Hepatocyte (in vitro differentiated cells): ENCODE measurements at regions not wholly inside any gene's neighbourhood (a gene's known extent, or its start where the extent isn't known, plus 50 kb on each side); places are given as distances from the start of the nearest gene placed in this dataset.

Experiments
- DNase-seq: peaks from one replicate; pipeline ENCODE4 v3.0.0-alpha.2; 2016; ENCODE audit warnings: low spot score
- H2AFZ ChIP-seq: fragments of 200-600 bp; sonication (generic); 2 replicates; pipeline ENCODE4 v1.6.0; 2016; ENCODE audit warnings: antibody characterized with exemption, mild to moderate bottlenecking
- H3K27ac ChIP-seq: fragments of 200-600 bp; sonication (generic); 2 replicates; pipeline ENCODE4 v1.5.1; 2016; ENCODE audit warnings: mild to moderate bottlenecking
- H3K27me3 ChIP-seq: fragments of 200-600 bp; sonication (generic); 2 replicates; pipeline ENCODE4 v1.6.1; 2016
- H3K36me3 ChIP-seq: fragments of 200-600 bp; sonication (generic); replicated peaks from 2 replicates; pipeline ENCODE4 v1.5.1; 2016; ENCODE audit warnings: low read depth; ENCODE audit not compliant: insufficient read depth
- H3K4me1 ChIP-seq: fragments of 200-600 bp; sonication (generic); 2 replicates; pipeline ENCODE4 v1.5.1; 2016; ENCODE audit warnings: mild to moderate bottlenecking, moderate library complexity; ENCODE audit not compliant: insufficient read depth
- H3K4me2 ChIP-seq: fragments of 200-600 bp; sonication (generic); 2 replicates; pipeline ENCODE4 v1.6.0; 2016
- H3K4me3 ChIP-seq: fragments of 200-600 bp; sonication (generic); 2 replicates; pipeline ENCODE4 v1.5.1; 2016; ENCODE audit warnings: mild to moderate bottlenecking
- H3K79me2 ChIP-seq: fragments of 200-600 bp; sonication (generic); 2 replicates; pipeline ENCODE4 v1.6.0; 2017; ENCODE audit warnings: mild to moderate bottlenecking
- H3K9me2 ChIP-seq: fragments of 200-600 bp; sonication (generic); replicated peaks from 2 replicates; pipeline ENCODE4 v1.6.0; 2017; ENCODE audit warnings: mild to moderate bottlenecking; ENCODE audit not compliant: insufficient read depth
- H3K9me3 ChIP-seq: fragments of 200-600 bp; sonication (generic); 2 replicates; pipeline ENCODE4 v1.5.1; 2016; ENCODE audit warnings: low read depth, mild to moderate bottlenecking
- H4K20me1 ChIP-seq: fragments of 200-600 bp; sonication (generic); 2 replicates; pipeline ENCODE4 v1.6.0; 2016; ENCODE audit warnings: mild to moderate bottlenecking; ENCODE audit not compliant: insufficient read depth, poor library complexity, severe bottlenecking
- CTCF ChIP-seq: fragments of 200-600 bp; sonication (generic); IDR thresholded peaks from 2 replicates; pipeline ENCODE4 v1.5.1; 2016; ENCODE audit warnings: antibody characterized with exemption, mild to moderate bottlenecking; ENCODE audit not compliant: poor library complexity
- EZH2 ChIP-seq: fragments of 200-600 bp; sonication (generic); IDR thresholded peaks from 2 replicates; pipeline ENCODE4 v1.6.1; 2016; ENCODE audit warnings: antibody characterized with exemption, mild to moderate bottlenecking, borderline replicate concordance
- EZH2phosphoT487 ChIP-seq: fragments of 200-600 bp; sonication (generic); IDR thresholded peaks from one replicate; pipeline ENCODE4 v1.6.1; 2018; ENCODE audit warnings: antibody characterized with exemption, mild to moderate bottlenecking, low read depth, moderate library complexity; ENCODE audit not compliant: unreplicated experiment, severe bottlenecking
- WGBS: methylation state at CpG from one replicate; pipeline ENCODE4 v1.1.6; 2016; ENCODE audit warnings: low lambda C conversion rate; ENCODE audit errors: missing lambda C conversion rate; 5-methylcytosine and 5-hydroxymethylcytosine counted together

GRCh38 chr2:239468491-239469105, 67.8 kb upstream of the HDAC4 start:
- H2AFZ ChIP-seq: no peak overlapping the region
- no peaks in the 10 kb centered on the region for H3K9me2 ChIP-seq
- no peak overlapping the region for H3K4me3 ChIP-seq
- no peak overlapping the region for H3K4me2 ChIP-seq
- no peak for DNase-seq
- no peaks in the 10 kb centered on the region for H3K79me2 ChIP-seq
- TF ChIP-seq EZH2 (no peak), CTCF (no peak), EZH2phosphoT487 (no peak)
- no peaks in the 10 kb centered on the region for H4K20me1 ChIP-seq
- H3K4me1 ChIP-seq: no peaks in the 10 kb centered on the region
- H3K27ac ChIP-seq: no peak overlapping the region
- WGBS: 95% methylated on average over 10 of the region's 10 CpGs
- H3K36me3 ChIP-seq: no peaks in the 10 kb centered on the region
- H3K27me3 ChIP-seq: no peaks in the 10 kb centered on the region
- no peaks in the 10 kb centered on the region for H3K9me3 ChIP-seq

- H3K4me3 ChIP-seq: no peak overlapping the region
- no peaks in the 10 kb centered on the region for H3K36me3 ChIP-seq
- no peak overlapping the region for H2AFZ ChIP-seq
- H4K20me1 ChIP-seq: no peaks in the 10 kb centered on the region
- no peaks in the 10 kb centered on the region for H3K4me1 ChIP-seq
- no peaks in the 10 kb centered on the region for H3K9me3 ChIP-seq
- H3K79me2 ChIP-seq: no peaks in the 10 kb centered on the region
- H3K4me2 ChIP-seq: no peak overlapping the region
- no peak for DNase-seq
- H3K9me2 ChIP-seq: no peaks in the 10 kb centered on the region
- H3K27ac ChIP-seq: no peak overlapping the region
- 97% methylated on average over 12 of the region's 12 CpGs for WGBS
- no peaks in the 10 kb centered on the region for H3K27me3 ChIP-seq
- TF ChIP-seq EZH2: no peak
- no peak for TF ChIP-seq EZH2phosphoT487
- TF ChIP-seq CTCF: no peak
Observed at GRCh38 chr2:239467956-239468490, 67.2 kb upstream of the HDAC4 start.

- DNase-seq: no peak
- H3K27ac ChIP-seq: no peak overlapping the region
- no peak overlapping the region for H2AFZ ChIP-seq
- TF ChIP-seq EZH2phosphoT487: no peak
- TF ChIP-seq CTCF: no peak
- TF ChIP-seq EZH2: no peak
- no peaks in the 10 kb centered on the region for H3K9me2 ChIP-seq
- H3K9me3 ChIP-seq: no peaks in the 10 kb centered on the region
- H3K4me1 ChIP-seq: no peaks in the 10 kb centered on the region
- H3K79me2 ChIP-seq: no peaks in the 10 kb centered on the region
- no peaks in the 10 kb centered on the region for H3K36me3 ChIP-seq
- no peak overlapping the region for H3K4me3 ChIP-seq
- no peaks in the 10 kb centered on the region for H4K20me1 ChIP-seq
- no peaks in the 10 kb centered on the region for H3K27me3 ChIP-seq
- H3K4me2 ChIP-seq: no peak overlapping the region
- 100% methylated on average over 7 of the region's 7 CpGs for WGBS
Observed at GRCh38 chr2:239467281-239467955, 66.6 kb upstream of the HDAC4 start.
